NCI-H69 (cell line): ENCODE measurements at regions not wholly inside any gene's neighbourhood (a gene's known extent, or its start where the extent isn't known, plus 50 kb on each side); places are given as distances from the start of the nearest gene placed in this dataset.
A peak's percentile ranks its signal among the peaks of the same experiment; 100 is the strongest.

Experiments used
- DNase-seq: peaks from one replicate; lab custom pipeline; 2025; lab: John Stamatoyannopoulos, UW

GRCh38 chrX:42946544-42947194, 168.7 kb upstream of the PPP1R2C start:
- DNase-seq, result no peak

- DNase-seq, result no peak
Observed at GRCh38 chrX:42948723-42949657, 171.0 kb upstream of the PPP1R2C start.

- no peak for DNase-seq
Observed at GRCh38 chrX:42951747-42952146, 173.8 kb upstream of the PPP1R2C start.

GRCh38 chrX:42952621-42953020, 174.7 kb upstream of the PPP1R2C start:
- no peak for DNase-seq

GRCh38 chrX:42954880-42955279, 176.9 kb upstream of the PPP1R2C start:
- DNase-seq, result no peak

- DNase-seq, result no peak
Observed at GRCh38 chrX:42955349-42955748, 177.4 kb upstream of the PPP1R2C start.

- DNase-seq, result no peak
Observed at GRCh38 chrX:42967681-42968300, 189.8 kb upstream of the PPP1R2C start.

- no peak for DNase-seq
Observed at GRCh38 chrX:42973321-42973720, 195.4 kb upstream of the PPP1R2C start.

- no peak for DNase-seq
Observed at GRCh38 chrX:42975906-42976305, 197.9 kb upstream of the PPP1R2C start.

DNA sequence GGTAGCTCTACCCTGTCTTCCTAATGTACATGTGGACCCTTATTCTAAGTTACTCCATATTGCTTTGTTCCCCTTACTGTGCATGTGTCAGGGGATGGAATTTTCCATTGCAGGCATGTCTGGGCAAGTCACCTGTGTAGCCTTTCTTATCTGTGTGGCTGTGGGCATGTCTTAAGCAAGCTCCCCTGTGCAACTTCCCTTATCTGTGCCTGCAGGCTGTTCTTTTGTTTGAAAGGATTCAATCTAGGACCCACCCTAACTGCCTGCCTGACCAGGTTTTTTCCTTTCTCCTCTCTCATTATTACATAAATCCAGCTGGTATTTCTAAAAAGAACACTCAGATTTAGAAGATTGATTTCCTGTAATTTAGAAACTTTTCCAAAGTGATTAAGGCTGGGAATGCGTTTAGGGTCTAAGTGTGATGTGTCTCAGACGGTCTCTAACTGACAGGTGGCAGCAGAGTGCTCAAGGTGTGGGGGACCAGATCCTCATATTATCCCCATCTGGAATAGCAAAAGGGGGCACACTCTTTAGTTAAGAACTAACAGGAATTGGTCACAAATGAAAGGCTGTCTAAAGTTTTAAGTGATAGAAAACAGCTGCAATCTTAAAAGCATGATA, 198.9 kb upstream of the PPP1R2C start:
- no peak for DNase-seq

DNA sequence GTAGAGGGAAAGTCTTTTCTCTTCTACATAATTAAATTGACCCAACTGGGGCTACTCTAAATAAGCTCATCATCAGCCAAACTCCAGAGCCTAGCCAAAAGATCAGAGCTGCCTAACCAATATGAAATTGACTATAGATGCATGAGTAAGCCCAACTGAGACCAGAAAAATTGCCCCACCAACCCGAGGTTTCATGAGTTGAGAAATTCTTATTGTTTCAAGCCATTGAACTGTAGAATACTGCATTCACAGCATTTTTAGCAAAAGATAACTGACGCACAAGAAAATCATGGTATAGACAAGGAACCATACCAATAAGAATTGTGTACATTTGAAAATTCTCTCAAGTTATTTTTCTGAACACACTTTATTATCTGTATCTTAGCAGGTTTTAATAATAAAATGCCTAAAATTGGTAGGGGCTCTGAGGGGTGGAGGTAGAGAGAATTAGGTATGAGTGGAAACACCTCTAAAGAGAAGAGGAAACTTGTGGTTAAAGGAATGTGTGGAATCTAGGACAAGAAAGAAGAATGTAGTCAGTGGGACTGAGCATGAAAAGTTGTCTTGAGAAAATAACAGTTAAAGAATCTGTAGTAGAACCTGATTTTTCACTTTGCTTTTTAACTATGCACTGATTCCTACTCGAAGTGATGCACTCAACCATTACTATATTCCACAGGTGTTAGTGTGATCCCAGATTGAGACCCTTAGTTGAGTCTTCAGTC, 200.9 kb upstream of the PPP1R2C start:
- no peak for DNase-seq

DNA sequence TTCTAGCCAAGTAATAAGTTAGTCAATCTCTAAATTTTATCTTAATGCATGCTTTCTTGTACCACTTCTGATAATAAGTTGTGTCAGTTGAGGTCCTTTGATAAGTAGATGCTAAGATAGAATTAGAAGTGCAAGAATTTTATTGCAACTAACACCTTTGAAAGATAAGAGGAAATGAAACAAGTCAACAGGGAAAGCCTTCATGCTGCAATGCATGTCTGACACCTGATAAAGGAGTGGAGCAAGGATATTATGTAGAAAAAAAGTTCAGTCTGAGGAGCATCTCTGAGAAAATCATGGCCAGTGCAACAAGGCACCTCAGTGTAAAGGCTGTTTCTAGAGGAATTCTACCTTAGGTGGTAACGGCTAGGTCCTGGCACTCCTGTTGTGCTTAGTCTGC, 210.7 kb upstream of the PPP1R2C start:
- DNase-seq, result no peak

DNA sequence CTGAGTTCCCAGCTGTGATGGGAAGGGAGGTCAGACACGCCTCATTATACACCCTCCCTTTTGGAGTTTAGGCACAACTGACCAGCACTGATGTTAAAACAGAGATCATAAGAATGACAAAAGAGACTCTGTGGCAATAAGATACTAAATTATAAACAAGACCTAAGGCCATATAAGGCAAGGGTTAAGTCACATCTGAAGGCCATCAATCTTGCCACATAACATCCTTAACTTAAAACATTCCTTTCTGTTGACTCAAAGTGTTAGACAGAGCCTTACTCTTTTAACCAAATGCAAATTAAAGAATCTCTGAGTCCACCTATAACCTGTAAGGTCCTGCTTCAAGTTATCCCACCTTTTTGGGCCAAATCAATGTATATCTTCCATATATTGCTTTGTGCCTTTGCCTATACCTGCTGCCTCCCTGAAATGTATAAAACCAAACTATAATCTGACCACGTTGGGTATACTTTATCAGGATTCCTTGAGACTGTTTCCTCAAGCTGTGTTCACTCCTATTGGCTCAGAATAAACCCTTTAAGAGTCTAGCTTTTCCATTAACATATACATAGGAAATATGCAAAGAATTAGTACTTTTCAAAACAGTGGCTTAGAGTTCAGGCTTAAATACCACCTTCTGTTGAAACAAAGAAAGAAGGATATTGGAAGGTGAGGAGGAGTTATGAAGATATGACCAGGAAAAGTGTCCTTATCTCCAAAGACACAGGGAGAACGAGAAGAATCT, 214.4 kb upstream of the PPP1R2C start:
- no peak for DNase-seq

DNA sequence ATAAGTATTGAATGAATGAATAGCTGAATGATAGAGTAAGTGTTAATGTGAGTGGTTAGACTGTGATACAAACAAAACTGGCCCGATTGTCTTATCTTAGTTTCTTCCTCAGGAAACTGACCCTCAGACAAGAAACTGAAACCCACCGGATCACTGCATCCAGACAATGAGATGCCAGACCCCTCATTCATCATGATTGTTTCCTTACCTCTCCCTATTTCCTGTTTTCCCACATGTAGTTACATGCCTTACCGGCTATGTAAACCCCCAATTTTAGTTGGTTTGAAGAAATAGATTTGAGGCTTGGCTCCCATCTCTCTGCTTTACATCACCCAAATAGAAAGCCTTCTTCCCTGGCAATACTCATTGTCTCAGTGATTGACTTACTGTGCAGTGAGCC, 218.9 kb upstream of the PPP1R2C start:
- DNase-seq, result no peak

- DNase-seq, result peak; percentile 0
Observed at GRCh38 chrX:43000121-43000520, 222.2 kb upstream of the PPP1R2C start.

DNA sequence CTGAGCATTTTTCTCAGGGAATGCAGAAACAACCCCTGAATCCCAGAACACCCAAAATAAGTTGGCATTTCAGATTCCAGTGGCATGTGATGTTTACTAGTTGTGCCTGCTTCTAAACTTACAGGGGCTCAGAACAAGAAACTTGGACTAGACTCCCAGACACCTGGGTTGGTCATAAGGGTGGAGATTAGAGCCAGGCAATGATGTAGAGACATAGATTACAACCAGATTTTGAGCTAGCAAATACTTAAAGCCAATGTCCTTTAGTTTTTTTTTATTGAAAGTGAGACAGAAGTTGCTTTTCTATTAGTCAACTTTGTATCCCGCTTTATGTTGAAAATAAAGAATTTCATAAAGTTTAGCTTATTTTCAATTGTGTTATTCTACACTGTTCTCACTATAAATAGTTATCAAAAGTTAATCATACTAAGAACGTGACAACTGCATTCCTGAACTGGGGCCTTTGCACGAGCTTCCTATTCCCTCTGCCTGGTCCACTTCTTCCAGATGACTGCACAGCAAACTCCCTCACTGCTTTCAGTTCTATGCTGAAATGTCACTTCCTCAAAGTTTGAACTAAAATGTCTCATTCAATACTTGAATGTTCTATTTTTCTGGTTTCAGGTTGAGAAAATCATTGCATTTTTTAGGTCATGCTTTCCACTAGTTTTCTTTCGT, 224.7 kb upstream of the PPP1R2C start:
- no peak for DNase-seq

DNA sequence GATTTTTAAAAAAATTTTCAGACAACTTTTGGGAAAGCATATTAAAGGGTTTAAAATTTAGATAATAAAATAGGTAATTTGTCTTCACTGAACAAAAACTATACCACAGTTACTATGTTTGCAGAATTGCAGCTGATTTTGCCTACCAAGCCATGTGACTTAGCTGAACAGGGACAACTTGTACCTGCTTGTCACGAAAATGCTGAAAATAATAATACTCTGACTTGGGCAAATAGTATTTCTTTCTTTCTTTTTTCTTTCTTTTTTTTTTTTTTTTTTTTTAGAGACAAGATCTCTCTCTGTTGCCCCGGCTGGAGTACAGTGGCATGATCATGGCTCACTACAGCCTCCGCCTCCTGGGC, 225.2 kb upstream of the PPP1R2C start:
- DNase-seq, result no peak

DNA sequence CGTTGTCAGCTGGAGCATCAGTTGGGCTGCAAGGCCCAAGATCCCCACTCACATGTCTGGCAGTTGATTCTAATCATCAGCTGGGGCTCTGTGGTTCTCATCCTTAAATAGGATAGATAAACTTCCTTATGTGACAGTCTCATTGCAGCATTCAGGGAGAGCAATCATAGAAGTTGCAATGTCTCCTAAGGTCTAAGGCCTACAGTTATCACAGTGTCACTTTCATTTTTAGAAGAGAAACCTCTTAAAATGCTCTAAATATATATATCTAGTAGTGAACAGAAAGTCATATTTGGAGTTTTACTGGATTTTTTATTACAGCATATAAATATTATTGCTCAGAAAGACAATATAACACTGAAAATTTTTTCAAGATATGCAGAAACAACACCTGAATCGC, 226.0 kb upstream of the PPP1R2C start:
- DNase-seq, result no peak

DNA sequence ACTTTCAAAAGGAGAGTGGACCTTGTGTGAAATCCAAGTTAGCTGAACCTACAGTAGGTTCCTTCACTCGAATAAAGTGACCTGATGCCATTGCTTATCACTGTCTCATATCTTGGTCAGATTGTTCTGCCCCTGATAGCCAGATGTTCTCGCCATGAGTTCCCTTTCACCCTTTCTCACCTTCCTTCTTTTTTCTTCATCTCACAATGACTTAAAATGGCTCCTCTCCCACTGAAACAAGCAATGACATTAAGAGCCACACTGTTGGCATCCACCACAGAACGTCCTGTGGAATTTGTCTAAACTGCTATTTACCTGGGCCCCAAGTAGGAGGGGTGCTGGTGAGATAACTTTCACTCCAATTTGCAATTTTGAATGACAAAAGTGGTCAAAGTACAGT, 227.6 kb upstream of the PPP1R2C start:
- DNase-seq, result no peak

DNA sequence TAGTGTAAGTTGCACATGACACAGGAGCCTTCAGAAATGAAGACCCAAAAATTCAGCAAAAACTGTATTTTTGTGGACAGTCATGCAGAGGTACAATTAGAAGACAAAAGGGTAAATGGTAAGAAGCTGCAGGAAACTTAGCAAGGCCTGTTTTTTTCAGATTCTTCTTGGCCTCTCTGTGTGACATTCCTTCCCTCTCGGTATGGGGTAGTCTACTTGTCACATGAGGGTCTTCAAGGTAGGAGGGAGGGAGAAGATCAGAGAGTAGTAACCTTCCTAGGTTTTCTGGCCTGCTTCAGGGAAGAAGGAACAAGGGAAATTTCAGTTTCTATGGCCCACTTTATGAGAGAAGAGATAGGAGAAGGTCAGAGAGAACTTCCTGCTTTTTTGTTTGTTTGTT, 230.4 kb upstream of the PPP1R2C start:
- DNase-seq, result no peak

DNA sequence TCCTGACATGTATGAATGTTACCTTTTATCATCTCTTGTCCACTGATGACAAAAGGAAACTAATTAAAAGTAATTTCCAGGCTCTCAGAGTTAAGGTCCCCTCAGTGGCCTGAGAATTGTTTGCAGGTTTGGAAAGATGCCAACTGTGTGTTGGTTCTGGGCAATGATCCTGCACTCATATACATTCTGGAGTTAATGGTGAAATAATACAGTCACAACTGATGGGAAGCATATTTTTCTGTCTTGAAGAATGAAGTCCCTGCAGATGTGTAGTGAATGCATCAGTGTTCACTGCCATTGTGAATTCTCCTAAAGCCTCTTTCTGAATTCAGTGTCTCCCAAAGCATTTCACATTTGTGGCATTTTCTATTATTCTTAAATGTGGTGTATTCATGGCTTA, 238.1 kb upstream of the PPP1R2C start:
- DNase-seq, result no peak
